IMR-90 (cell line): ENCODE measurements at regions not wholly inside any gene's neighbourhood (a gene's known extent, or its start where the extent isn't known, plus 50 kb on each side); places are given as distances from the start of the nearest gene placed in this dataset.

Experiments used
- ATAC-seq: fragments of 200-7000 bp; cut with Tn5 transposase; 2 replicates; pipeline ENCODE4 v1.9.1; 2020; ENCODE audit warnings: low read depth, mild to moderate bottlenecking, moderate library complexity
- BruUV-seq: library from RNA; stranded (reverse); fragments of 400-500 nt; replicated peaks from 2 replicates; lab custom pipeline; 2021; lab: Mats Ljungman, UMichigan
- CTCF ChIA-PET: fragments of 300-600 bp; formaldehyde crosslinking; extraction: SDS; loops from one replicate; lab custom pipeline; 2021; ENCODE audit warnings: antibody characterized with exemption; lab: Yijun Ruan, JAX
- POLR2A ChIA-PET: fragments of 300-600 bp; sonication (Branson Sonifier 250); formaldehyde crosslinking; loops from one replicate; lab custom pipeline; 2022; ENCODE audit warnings: antibody characterized with exemption; ENCODE audit not compliant: unreplicated experiment; lab: Charles Lee
- DNase-seq: peaks from one replicate; pipeline ENCODE4 v3.0.0; 2013
- H2AFZ ChIP-seq: replicated peaks from 2 replicates; pipeline ENCODE3; 2013; ENCODE audit warnings: low read length, mild to moderate bottlenecking; ENCODE audit not compliant: poor library complexity
- H2AK5ac ChIP-seq: 2 replicates; pipeline ENCODE4 v1.6.1; 2013; ENCODE audit warnings: low read depth, low read length, inconsistent platforms
- H2AK9ac ChIP-seq: replicated peaks from 2 replicates; pipeline ENCODE3; 2013; ENCODE audit warnings: mild to moderate bottlenecking, low read depth, low read length, moderate library complexity; ENCODE audit not compliant: poor library complexity
- H2BK120ac ChIP-seq: 2 replicates; pipeline ENCODE4 v1.6.1; 2013; ENCODE audit warnings: low read depth, low read length, inconsistent platforms
- H2BK15ac ChIP-seq: 3 replicates; pipeline ENCODE4 v1.6.1; 2013; ENCODE audit warnings: low read depth, low read length, inconsistent platforms
- H2BK20ac ChIP-seq: 2 replicates; pipeline ENCODE4 v1.6.1; 2013; ENCODE audit warnings: low read depth, mild to moderate bottlenecking, inconsistent platforms, low read length, moderate library complexity
- H2BK5ac ChIP-seq: 2 replicates; pipeline ENCODE4 v1.6.1; 2013; ENCODE audit warnings: mild to moderate bottlenecking, low read depth, low read length, inconsistent platforms; ENCODE audit not compliant: poor library complexity, severe bottlenecking
- H3K14ac ChIP-seq: replicated peaks from 2 replicates; pipeline ENCODE4 v1.6.1; 2013; ENCODE audit warnings: low read depth, low read length, inconsistent platforms
- H3K18ac ChIP-seq: 2 replicates; pipeline ENCODE4 v1.6.1; 2013; ENCODE audit warnings: low read depth, low read length, control low read depth
- H3K23ac ChIP-seq: 2 replicates; pipeline ENCODE4 v1.6.1; 2013; ENCODE audit warnings: low read depth, low read length, inconsistent platforms
- H3K27ac ChIP-seq: 2 replicates; pipeline ENCODE4 v1.5.1; 2013; ENCODE audit warnings: mild to moderate bottlenecking, control low read depth, low read length; ENCODE audit not compliant: insufficient read depth
- H3K27me3 ChIP-seq: 2 replicates; pipeline ENCODE4 v1.6.1; 2013; ENCODE audit warnings: low read length; ENCODE audit not compliant: control insufficient read depth, insufficient read depth
- H3K36me3 ChIP-seq: 2 replicates; pipeline ENCODE4 v1.6.1; 2013; ENCODE audit warnings: low read length, mixed read lengths; ENCODE audit not compliant: control insufficient read depth, insufficient read depth
- H3K4ac ChIP-seq: 2 replicates; pipeline ENCODE4 v1.6.1; 2013; ENCODE audit warnings: low read depth, low read length, inconsistent platforms
- H3K4me1 ChIP-seq: 2 replicates; pipeline ENCODE4 v1.6.1; 2013; ENCODE audit warnings: low read length, mixed read lengths; ENCODE audit not compliant: control insufficient read depth, insufficient read depth
- H3K4me2 ChIP-seq: 2 replicates; pipeline ENCODE4 v1.6.1; 2013; ENCODE audit warnings: low read depth, mild to moderate bottlenecking, control low read depth, low read length, moderate library complexity
- H3K4me3 ChIP-seq: 2 replicates; pipeline ENCODE4 v1.5.1; 2013; ENCODE audit warnings: low read depth, mild to moderate bottlenecking, control low read depth, low read length, moderate library complexity; ENCODE audit not compliant: insufficient read depth
- H3K56ac ChIP-seq: 2 replicates; pipeline ENCODE4 v1.6.1; 2013; ENCODE audit warnings: low read length, inconsistent platforms; ENCODE audit not compliant: insufficient read depth; ENCODE audit errors: extremely low read depth
- H3K79me1 ChIP-seq, 2 experiments: 2 replicates each; pipeline ENCODE4 v1.6.1; 2013; ENCODE audit warnings: low read length in 2 of 2, inconsistent platforms in 1 of 2, low read depth in 1 of 2
- H3K9ac ChIP-seq: 2 replicates; pipeline ENCODE4 v1.6.1; 2013; ENCODE audit warnings: low read depth, low read length, control low read depth
- H3K9me1 ChIP-seq: 2 replicates; pipeline ENCODE4 v1.6.1; 2013; ENCODE audit warnings: low read length, inconsistent platforms; ENCODE audit not compliant: insufficient read depth
- H3K9me3 ChIP-seq: 2 replicates; pipeline ENCODE4 v1.6.1; 2013; ENCODE audit warnings: low read length; ENCODE audit not compliant: control insufficient read depth, insufficient read depth
- H4K20me1 ChIP-seq: 2 replicates; pipeline ENCODE4 v1.6.1; 2013; ENCODE audit warnings: low read length, inconsistent platforms; ENCODE audit not compliant: insufficient read depth
- H4K5ac ChIP-seq: 2 replicates; pipeline ENCODE4 v1.6.1; 2013; ENCODE audit warnings: mild to moderate bottlenecking, low read depth, low read length, control low read depth
- H4K8ac ChIP-seq, 2 experiments: 2 replicates each; pipeline ENCODE4 v1.6.1; 2013; ENCODE audit warnings: low read depth in 2 of 2, low read length in 2 of 2, control low read depth in 1 of 2, inconsistent platforms in 1 of 2
- H4K91ac ChIP-seq: 2 replicates; pipeline ENCODE4 v1.6.1; 2013; ENCODE audit warnings: low read depth, low read length, inconsistent platforms; ENCODE audit not compliant: insufficient read depth
- BHLHE40 ChIP-seq: fragments of 150-350 bp; IDR thresholded peaks from 2 replicates; pipeline ENCODE4 v1.6.1; 2016; ENCODE audit warnings: mild to moderate bottlenecking, low read depth, low read length
- CEBPB ChIP-seq: IDR thresholded peaks from 2 replicates; pipeline ENCODE4 v1.6.1; 2012; ENCODE audit warnings: low read depth, low read length, improper control_type of control experiment
- CHD1 ChIP-seq: IDR thresholded peaks from 2 replicates; pipeline ENCODE4 v1.6.1; 2012; ENCODE audit warnings: low read depth, low read length, improper control_type of control experiment
- ELK1 ChIP-seq: fragments of 150-350 bp; IDR thresholded peaks from 2 replicates; pipeline ENCODE4 v1.6.1; 2016; ENCODE audit warnings: low read depth, mild to moderate bottlenecking, low read length, moderate library complexity, borderline replicate concordance
- MAFK ChIP-seq: IDR thresholded peaks from 2 replicates; pipeline ENCODE4 v1.6.1; 2012; ENCODE audit warnings: low read depth, low read length, improper control_type of control experiment
- MAZ ChIP-seq: IDR thresholded peaks from 2 replicates; pipeline ENCODE4 v1.6.1; 2012; ENCODE audit warnings: low read depth, mild to moderate bottlenecking, low read length, improper control_type of control experiment, moderate library complexity, borderline replicate concordance
- MXI1 ChIP-seq: IDR thresholded peaks from 2 replicates; pipeline ENCODE4 v1.6.1; 2012; ENCODE audit warnings: low read depth, mild to moderate bottlenecking, low read length, moderate library complexity, borderline replicate concordance
- POLR2A ChIP-seq: IDR thresholded peaks from 2 replicates; pipeline ENCODE4 v1.6.1; 2012; ENCODE audit warnings: mild to moderate bottlenecking, low read depth, low read length
- RAD21 ChIP-seq: IDR thresholded peaks from 2 replicates; pipeline ENCODE4 v1.6.1; 2012; ENCODE audit warnings: low read length, improper control_type of control experiment
- RFX5 ChIP-seq: IDR thresholded peaks from 2 replicates; pipeline ENCODE4 v1.8.0; 2012; ENCODE audit warnings: low read depth, mild to moderate bottlenecking, low read length, moderate library complexity
- WGBS, 2 experiments: methylation state at CpG; one replicate each; pipeline versions ENCODE4 v1.1.5 to v1.1.7; 2013; ENCODE audit warnings: missing lambda C conversion rate in 2 of 2; ENCODE audit not compliant: insufficient read length in 1 of 2; ENCODE audit errors: extremely low coverage in 2 of 2; 5-methylcytosine and 5-hydroxymethylcytosine counted together
- dilution Hi-C: fragments of 300-500 bp; cut with HindIII; formaldehyde crosslinking; loops from one replicate; pipeline ENCODE4 v1.14.3; 2018; ENCODE audit warnings: low sequenced_read_pairs; ENCODE audit not compliant: unreplicated experiment
- in situ Hi-C: fragments of 300-500 bp; cut with MboI; formaldehyde crosslinking; loops from 3 replicates; pipeline ENCODE4 v1.14.3; 2019; ENCODE audit warnings: low sequenced_read_pairs, inconsistent platforms, mixed read lengths
- intact Hi-C: fragments of 100-400 bp; cut with micrococcal nuclease; formaldehyde crosslinking; loops from 2 replicates; pipeline ENCODE4 v1.10.0; 2022

- in situ Hi-C loops = no loop called here
- BruUV-seq = no TSS peak
- WGBS, 2 experiments = no CpG with 5 or more reads among the region's 2 CpGs
Observed at GRCh38 chr15:96184297-96184696, 146.2 kb upstream of the NR2F2 start.

More at GRCh38 chr15:96184297-96184696, 146.2 kb upstream of the NR2F2 start:
- Histone ChIP-seq H3K36me3 (no peaks in the 10 kb centered on the region), H2BK20ac (no peak overlapping the region), H3K14ac (no peak overlapping the region), H4K5ac (no peak overlapping the region), H4K8ac (no peak overlapping the region), H3K9ac (no peak overlapping the region), H4K91ac (no peak overlapping the region), H3K27ac (no peak overlapping the region), H2BK120ac (no peak overlapping the region), H3K4me1 (peaks cover 8% of the 10 kb centered on the region), H2AK5ac (no peak overlapping the region), H4K20me1 (no peaks in the 10 kb centered on the region), H3K4ac (no peak overlapping the region), H3K9me3 (no peaks in the 10 kb centered on the region), H2AFZ (no peak overlapping the region), H3K56ac (no peak overlapping the region), H3K4me2 (no peak overlapping the region), H2BK15ac (no peak overlapping the region), H3K4me3 (no peak overlapping the region), H3K27me3 (no peaks in the 10 kb centered on the region), H2BK5ac (no peak overlapping the region), H3K79me1 (no peaks in the 10 kb centered on the region), H3K23ac (no peak overlapping the region), H2AK9ac (no peak overlapping the region), H3K18ac (no peak overlapping the region), H3K9me1 (no peaks in the 10 kb centered on the region)
- ChIA-PET POLR2A (no interaction called here), CTCF (no interaction called here)
- no peak for TF ChIP-seq RAD21
- TF ChIP-seq CHD1 = no peak
- TF ChIP-seq ELK1 = no peak
- TF ChIP-seq MAZ = no peak
- TF ChIP-seq POLR2A = no peak
- TF ChIP-seq BHLHE40 = no peak
- no peak for TF ChIP-seq MAFK
- TF ChIP-seq RFX5 = no peak
- no peak for TF ChIP-seq CEBPB
- no peak for TF ChIP-seq MXI1
- dilution Hi-C loops = no loop called here
- DNase-seq = no peak
- intact Hi-C loops = loop anchor here (5.0 kb wide), 1 partner anchor 143 kb away; no protein-coding TSS in a partner anchor
- no peak for ATAC-seq
